ENCODE measurements at regions not wholly inside any gene's neighbourhood (a gene's known extent, or its start where the extent isn't known, plus 50 kb on each side); places are given as distances from the start of the nearest gene placed in this dataset.

GRCh38 chr15:101124731-101125451 lies 127.0 kb downstream of the CHSY1 start:
- DNase-seq: peak; percentile 97

DNA sequence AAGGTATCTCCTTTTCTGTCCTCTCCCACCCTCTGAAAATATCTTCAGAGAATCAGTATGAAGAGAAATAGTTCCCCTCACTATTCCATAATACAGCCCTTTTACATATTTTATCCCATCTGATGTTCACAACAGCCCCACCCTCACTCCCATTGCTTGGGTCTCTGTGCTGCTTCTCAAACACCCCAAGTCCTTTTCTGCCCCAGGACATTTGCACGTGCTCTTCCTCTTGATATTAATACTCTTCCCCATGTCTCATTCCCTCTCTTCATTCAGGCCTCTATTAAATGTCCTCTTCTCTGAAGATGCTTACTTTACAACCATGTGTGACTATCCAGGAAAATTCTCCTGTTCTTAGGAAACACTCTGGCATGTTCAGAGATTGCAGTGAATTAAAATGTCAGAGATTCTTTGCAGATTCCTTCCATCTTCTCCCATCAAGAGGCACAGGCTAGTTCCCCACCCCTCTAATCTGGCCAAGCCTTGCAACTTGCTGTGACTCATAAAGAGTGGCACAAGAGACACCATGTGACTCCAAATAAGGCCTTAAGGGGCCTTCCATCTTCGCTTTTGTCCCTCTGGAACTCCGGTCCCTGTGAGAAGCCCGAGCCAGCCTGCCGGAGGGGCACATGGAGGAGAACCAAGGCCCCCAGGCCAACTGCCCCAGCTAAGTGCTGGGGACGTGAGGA lies 128.5 kb downstream of the CHSY1 start:
- DNase-seq: no peak

DNA sequence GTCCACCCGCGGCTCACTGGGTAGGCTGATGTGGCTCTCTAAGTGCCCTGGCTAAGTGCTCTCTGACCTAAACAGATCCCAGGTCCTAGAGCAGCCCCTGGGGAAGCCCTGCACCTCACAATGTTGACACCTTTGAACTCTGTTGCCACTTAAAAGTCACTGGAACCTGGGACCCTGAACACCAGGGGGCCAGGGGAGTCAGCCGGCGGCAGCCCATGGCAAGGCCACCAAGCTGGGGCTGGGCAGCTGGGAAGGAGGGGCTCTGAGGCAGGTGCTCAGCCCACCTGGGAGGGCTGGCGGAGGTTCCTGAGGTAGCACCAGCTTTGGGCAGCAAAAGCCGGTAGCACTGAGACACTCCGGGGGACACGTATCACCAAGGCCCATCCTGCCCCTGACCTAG lies 129.0 kb downstream of the CHSY1 start:
- no peak for DNase-seq

DNA sequence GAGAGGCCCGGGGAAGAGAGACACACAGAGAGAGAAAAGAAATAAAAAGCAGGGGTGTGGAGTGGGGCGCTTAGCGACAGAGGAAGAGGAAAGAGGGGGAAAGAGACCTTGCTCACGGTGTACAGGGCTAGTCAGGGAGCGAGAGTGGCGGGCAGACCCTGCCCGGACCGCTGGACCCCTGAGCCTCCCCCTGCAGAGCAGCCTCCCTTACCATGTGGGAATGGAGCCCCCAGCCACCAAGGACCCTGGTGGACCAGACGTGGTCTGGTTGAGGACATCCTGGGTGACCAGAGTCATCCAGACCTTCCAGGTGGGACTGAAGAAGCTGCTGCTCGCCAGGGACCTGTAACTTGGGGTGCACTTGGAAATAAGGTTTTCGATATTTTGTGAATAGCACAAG lies 129.6 kb downstream of the CHSY1 start:
- DNase-seq: no peak

GRCh38 chr15:101121511-101122090 lies 130.2 kb downstream of the CHSY1 start:
- DNase-seq: peak; percentile 73

DNA sequence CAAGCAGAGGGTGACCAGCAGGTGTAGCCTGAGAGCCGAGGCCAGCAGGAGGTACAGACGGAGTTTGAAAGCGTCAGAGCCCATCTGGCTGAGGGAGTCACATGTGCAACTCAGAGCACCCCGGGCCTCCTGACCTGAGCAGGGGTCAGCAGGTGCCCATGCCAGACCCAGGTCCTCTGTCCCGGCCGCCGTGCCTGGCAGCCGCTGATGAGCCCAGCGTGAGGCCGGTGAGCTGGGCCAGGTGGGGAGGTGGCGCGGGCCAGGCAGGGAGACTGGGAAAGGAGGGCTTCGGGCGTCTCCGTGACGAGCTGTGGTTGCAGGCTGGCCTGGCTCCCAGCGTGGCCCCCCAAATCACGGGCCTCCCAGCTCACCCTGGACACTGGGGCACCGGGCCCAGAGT lies 130.9 kb downstream of the CHSY1 start:
- no peak for DNase-seq

- DNase-seq: no peak
These were observed 131.4 kb downstream of the CHSY1 start for GRCh38 chr15:101120473-101120872.

Data from HCEC 1CT (cell line).